ENCODE measurements at regions not wholly inside any gene's neighbourhood (a gene's known extent, or its start where the extent isn't known, plus 50 kb on each side); places are given as distances from the start of the nearest gene placed in this dataset.
"Not testable (repeated sequence)": the region's sequence is repeated elsewhere in the genome, so short reads cannot be mapped to it uniquely, and the experiment has no call there.

GRCh38 chr16:88306860-88307545, 75.8 kb upstream of the ZNF469 start:
- DNase-seq (ENCODE audit: low read depth in 1 of 2, low spot score in 1 of 2): peak in 1 of 2 experiments; percentile 29
- in situ Hi-C loops (cut with HindIII; ENCODE audit: low pct_unique_long_range_greater_than_20kb, low sequenced_read_pairs): no loop called here
- TF ChIP-seq JUND (IDR thresholded peaks at IDR 0.05; ENCODE audit: low read depth): no peak

- no peak for DNase-seq (ENCODE audit: low read depth in 1 of 2, low spot score in 1 of 2)
- no peak for TF ChIP-seq JUND (IDR thresholded peaks at IDR 0.05; ENCODE audit: low read depth)
- in situ Hi-C loops (cut with HindIII; ENCODE audit: low pct_unique_long_range_greater_than_20kb, low sequenced_read_pairs): no loop called here
These were observed 74.2 kb upstream of the ZNF469 start for GRCh38 chr16:88308441-88309173.

- no peak for TF ChIP-seq JUND (IDR thresholded peaks at IDR 0.05; ENCODE audit: low read depth)
- in situ Hi-C loops (cut with HindIII; ENCODE audit: low pct_unique_long_range_greater_than_20kb, low sequenced_read_pairs): no loop called here
- no peak for DNase-seq (ENCODE audit: low read depth in 1 of 2, low spot score in 1 of 2)
These were observed 73.4 kb upstream of the ZNF469 start for GRCh38 chr16:88309174-88309907.

GRCh38 chr16:88309908-88310265, 72.9 kb upstream of the ZNF469 start:
- in situ Hi-C loops (cut with HindIII; ENCODE audit: low pct_unique_long_range_greater_than_20kb, low sequenced_read_pairs): no loop called here
- TF ChIP-seq JUND (IDR thresholded peaks at IDR 0.05; ENCODE audit: low read depth): no peak
- DNase-seq (ENCODE audit: low read depth in 1 of 2, low spot score in 1 of 2): no peak

GRCh38 chr16:88310796-88311605, 71.8 kb upstream of the ZNF469 start:
- no peak for TF ChIP-seq JUND (IDR thresholded peaks at IDR 0.05; ENCODE audit: low read depth)
- DNase-seq (ENCODE audit: low read depth in 1 of 2, low spot score in 1 of 2): no peak
- in situ Hi-C loops (cut with HindIII; ENCODE audit: low pct_unique_long_range_greater_than_20kb, low sequenced_read_pairs): no loop called here

GRCh38 chr16:88311860-88312259, 70.9 kb upstream of the ZNF469 start:
- in situ Hi-C loops (cut with HindIII; ENCODE audit: low pct_unique_long_range_greater_than_20kb, low sequenced_read_pairs); DNase-seq (ENCODE audit: low read depth in 1 of 2, low spot score in 1 of 2): not testable (repeated sequence)

- in situ Hi-C loops (cut with HindIII; ENCODE audit: low pct_unique_long_range_greater_than_20kb, low sequenced_read_pairs): no loop called here
- no peak for DNase-seq (ENCODE audit: low read depth in 1 of 2, low spot score in 1 of 2)
- TF ChIP-seq JUND (IDR thresholded peaks at IDR 0.05; ENCODE audit: low read depth): no peak
These were observed 70.0 kb upstream of the ZNF469 start for GRCh38 chr16:88312732-88313131.

GRCh38 chr16:88314991-88315542, 67.7 kb upstream of the ZNF469 start:
- in situ Hi-C loops (cut with HindIII; ENCODE audit: low pct_unique_long_range_greater_than_20kb, low sequenced_read_pairs): no loop called here
- no peak for DNase-seq (ENCODE audit: low read depth in 1 of 2, low spot score in 1 of 2)
- TF ChIP-seq JUND (IDR thresholded peaks at IDR 0.05; ENCODE audit: low read depth): no peak

GRCh38 chr16:88315543-88316105, 67.1 kb upstream of the ZNF469 start:
- in situ Hi-C loops (cut with HindIII; ENCODE audit: low pct_unique_long_range_greater_than_20kb, low sequenced_read_pairs): no loop called here
- no peak for DNase-seq (ENCODE audit: low read depth in 1 of 2, low spot score in 1 of 2)
- no peak for TF ChIP-seq JUND (IDR thresholded peaks at IDR 0.05; ENCODE audit: low read depth)

GRCh38 chr16:88316151-88316550, 66.6 kb upstream of the ZNF469 start:
- DNase-seq (ENCODE audit: low read depth in 1 of 2, low spot score in 1 of 2): no peak
- TF ChIP-seq JUND (IDR thresholded peaks at IDR 0.05; ENCODE audit: low read depth): no peak
- in situ Hi-C loops (cut with HindIII; ENCODE audit: low pct_unique_long_range_greater_than_20kb, low sequenced_read_pairs): no loop called here

- in situ Hi-C loops (cut with HindIII; ENCODE audit: low pct_unique_long_range_greater_than_20kb, low sequenced_read_pairs): no loop called here
- no peak for DNase-seq (ENCODE audit: low read depth in 1 of 2, low spot score in 1 of 2)
- no peak for TF ChIP-seq JUND (IDR thresholded peaks at IDR 0.05; ENCODE audit: low read depth)
These were observed 65.7 kb upstream of the ZNF469 start for GRCh38 chr16:88316941-88317612.
